ENCODE measurements at regions not wholly inside any gene's neighbourhood (a gene's known extent, or its start where the extent isn't known, plus 50 kb on each side); places are given as distances from the start of the nearest gene placed in this dataset.

GRCh38 chr5:66234241-66234640 lies 90.1 kb downstream of the SREK1 start:
- Histone ChIP-seq H3K4me3 (no peak overlapping the region), H3K27me3 (peaks cover 0 to 2% (median 0%) of the 10 kb centered on the region in 4 donors), H3K36me3 (no peaks in the 10 kb centered on the region), H3K4me1 (no peaks in the 10 kb centered on the region), H3K27ac (no peak overlapping the region), H3K9me3 (no peaks in the 10 kb centered on the region)
- 80 to 92% methylated on average over 4 to 8 of the region's 8 CpGs for WGBS, 2 donors
- ATAC-seq (ENCODE audit: low FRiP score in 2 of 2), result no peak
- no peak for DNase-seq
- TF ChIP-seq POLR2A (IDR thresholded peaks at IDR 0.05) (no peak), CTCF (IDR thresholded peaks at IDR 0.05) (no peak), POLR2AphosphoS5 (IDR thresholded peaks at IDR 0.05) (no peak), EP300 (IDR thresholded peaks at IDR 0.05) (no peak)

- Histone ChIP-seq H3K36me3 (no peaks in the 10 kb centered on the region), H3K27me3 (no peaks in the 10 kb centered on the region), H3K4me1 (no peaks in the 10 kb centered on the region), H3K9me3 (no peaks in the 10 kb centered on the region), H3K4me3 (no peak overlapping the region), H3K27ac (no peak overlapping the region)
- no peak for ATAC-seq (ENCODE audit: low FRiP score in 2 of 2)
- TF ChIP-seq POLR2AphosphoS5 (IDR thresholded peaks at IDR 0.05), result no peak
- TF ChIP-seq POLR2A (IDR thresholded peaks at IDR 0.05), result no peak
- WGBS, 2 donors, result 68 to 70% methylated on average over 6 of the region's 6 CpGs
- no peak for DNase-seq
Measured at GRCh38 chr5:66238435-66238834, 94.3 kb downstream of the SREK1 start.

- H3K27me3 ChIP-seq, result no peaks in the 10 kb centered on the region
- H3K4me1 ChIP-seq, result no peaks in the 10 kb centered on the region
- no peaks in the 10 kb centered on the region for H3K36me3 ChIP-seq
- H3K9me3 ChIP-seq, result no peaks in the 10 kb centered on the region
- TF ChIP-seq POLR2A (IDR thresholded peaks at IDR 0.05) (no peak), EP300 (IDR thresholded peaks at IDR 0.05) (no peak), CTCF (IDR thresholded peaks at IDR 0.05) (no peak)
- no peak overlapping the region for H3K4me3 ChIP-seq
- no peak overlapping the region for H3K27ac ChIP-seq
- DNase-seq (no peak), ATAC-seq (ENCODE audit: low FRiP score in 2 of 2) (no peak)
- 76 to 81% methylated on average over 1 of the region's 1 CpG for WGBS, 2 donors
Measured at GRCh38 chr5:66239034-66239433, 94.9 kb downstream of the SREK1 start.

GRCh38 chr5:66241136-66241825 lies 97.2 kb downstream of the SREK1 start:
- H3K27ac ChIP-seq, result no peak overlapping the region
- no peaks in the 10 kb centered on the region for H3K27me3 ChIP-seq
- H3K36me3 ChIP-seq, result no peaks in the 10 kb centered on the region
- no peak overlapping the region for H3K4me3 ChIP-seq
- H3K4me1 ChIP-seq, result no peaks in the 10 kb centered on the region
- no peaks in the 10 kb centered on the region for H3K9me3 ChIP-seq
- 89 to 92% methylated on average over 12 of the region's 12 CpGs for WGBS, 2 donors
- ATAC-seq (ENCODE audit: low FRiP score in 2 of 2) (no peak), DNase-seq (no peak)
- TF ChIP-seq CTCF (IDR thresholded peaks at IDR 0.05), result no peak
- no peak for TF ChIP-seq POLR2AphosphoS5 (IDR thresholded peaks at IDR 0.05)
- TF ChIP-seq EP300 (IDR thresholded peaks at IDR 0.05), result no peak
- TF ChIP-seq POLR2A (IDR thresholded peaks at IDR 0.05), result no peak

GRCh38 chr5:66242050-66242715 lies 98.1 kb downstream of the SREK1 start:
- no peak overlapping the region for H3K27ac ChIP-seq
- no peaks in the 10 kb centered on the region for H3K27me3 ChIP-seq
- WGBS, 2 donors, result 88 to 89% methylated on average over 5 of the region's 5 CpGs
- no peaks in the 10 kb centered on the region for H3K36me3 ChIP-seq
- ATAC-seq (ENCODE audit: low FRiP score in 2 of 2) (no peak), DNase-seq (no peak)
- H3K4me1 ChIP-seq, result no peaks in the 10 kb centered on the region
- H3K4me3 ChIP-seq, result no peak overlapping the region
- no peaks in the 10 kb centered on the region for H3K9me3 ChIP-seq
- TF ChIP-seq EP300 (IDR thresholded peaks at IDR 0.05) (no peak), POLR2AphosphoS5 (IDR thresholded peaks at IDR 0.05) (no peak), CTCF (IDR thresholded peaks at IDR 0.05) (no peak), POLR2A (IDR thresholded peaks at IDR 0.05) (no peak)

Measured in upper lobe of left lung (tissue), 6 donors.